Endometrium (tissue), 2 donors: ENCODE measurements at regions not wholly inside any gene's neighbourhood (a gene's known extent, or its start where the extent isn't known, plus 50 kb on each side); places are given as distances from the start of the nearest gene placed in this dataset.

ENCODE experiments used
- FAIRE-seq: peaks from 2 replicates; lab custom pipeline; 2012; peaks lifted over from hg19 to GRCh38; lab: Jason Lieb, UNC
- donor health status: control.
- donor health status: control.

DNA sequence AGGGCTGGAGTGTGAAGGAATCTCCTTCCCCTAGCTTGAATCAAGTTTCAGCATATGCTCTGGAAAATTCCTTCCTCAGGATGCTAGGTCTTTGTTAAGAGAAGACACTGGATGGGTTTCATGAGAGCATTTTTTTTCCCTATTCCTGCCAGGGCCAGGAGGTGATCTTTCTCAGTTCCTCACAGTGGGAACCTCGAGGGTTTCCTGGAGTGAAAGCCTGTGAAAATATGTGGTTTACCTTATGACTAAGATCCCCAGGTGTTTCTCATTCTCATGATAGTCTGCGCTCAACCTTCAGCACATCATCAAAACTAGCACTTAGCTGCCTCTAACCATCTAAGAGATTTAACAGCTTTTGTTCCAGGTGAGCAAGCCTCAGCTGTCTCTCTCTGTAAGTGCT lies 985.3 kb upstream of the FAT3 start:
- no peak for FAIRE-seq

DNA sequence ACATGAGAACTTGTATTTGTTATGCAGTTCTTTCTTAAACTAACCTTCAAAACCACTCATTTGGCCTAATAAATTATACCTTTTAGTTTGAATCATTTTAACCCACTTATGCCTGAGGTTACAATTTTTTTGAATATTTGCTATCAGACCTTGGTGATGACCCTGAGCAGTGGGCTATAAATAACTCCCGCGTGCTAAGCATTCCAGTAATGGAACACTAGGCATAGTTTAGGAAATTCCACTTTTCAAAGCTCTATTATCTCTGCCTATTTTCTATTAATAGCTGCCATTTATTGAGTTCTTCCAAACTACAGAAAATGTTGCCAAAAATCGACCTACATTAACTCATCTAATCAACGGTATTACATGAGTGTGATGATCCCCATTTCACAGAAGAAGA lies 993.4 kb upstream of the FAT3 start:
- FAIRE-seq = no peak

DNA sequence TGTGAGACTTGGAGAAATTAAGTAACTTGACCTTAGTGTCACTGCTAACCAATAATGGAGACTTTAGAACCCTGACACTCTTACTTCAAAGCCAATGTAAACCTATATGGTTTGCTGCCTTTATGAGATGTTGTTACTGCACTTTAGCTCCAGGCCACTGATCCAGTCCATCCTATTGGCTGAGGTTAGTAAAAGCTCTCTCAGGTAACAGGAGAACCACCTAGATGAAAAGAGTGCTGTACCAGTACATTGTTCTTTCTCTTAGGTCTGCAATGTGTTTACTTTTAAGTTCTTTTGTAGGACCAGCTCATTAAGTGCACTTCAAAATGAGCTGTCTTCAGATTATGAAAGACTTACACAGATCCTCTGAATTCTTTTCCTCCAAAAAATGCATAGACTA lies 994.0 kb upstream of the FAT3 start:
- no peak for FAIRE-seq

DNA sequence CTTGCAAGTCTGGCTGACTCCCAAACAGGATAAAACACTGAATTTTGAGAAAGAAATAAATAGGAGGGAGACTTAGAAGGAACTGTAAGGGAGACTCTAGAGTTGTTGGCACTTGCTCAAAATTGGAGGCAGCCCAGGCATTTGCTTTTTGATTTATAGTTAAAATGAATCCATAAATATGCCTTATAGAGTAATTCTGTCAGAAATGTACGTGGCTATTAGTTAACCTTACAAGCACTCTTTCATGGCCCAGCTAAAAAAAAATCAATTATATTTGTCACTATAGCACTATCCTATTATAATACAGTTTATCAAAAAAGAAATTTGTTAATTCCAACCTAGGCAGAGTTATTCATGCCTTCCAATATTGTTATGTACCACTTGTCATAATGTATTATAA lies 1000.0 kb upstream of the CHORDC1 start:
- FAIRE-seq = no peak

DNA sequence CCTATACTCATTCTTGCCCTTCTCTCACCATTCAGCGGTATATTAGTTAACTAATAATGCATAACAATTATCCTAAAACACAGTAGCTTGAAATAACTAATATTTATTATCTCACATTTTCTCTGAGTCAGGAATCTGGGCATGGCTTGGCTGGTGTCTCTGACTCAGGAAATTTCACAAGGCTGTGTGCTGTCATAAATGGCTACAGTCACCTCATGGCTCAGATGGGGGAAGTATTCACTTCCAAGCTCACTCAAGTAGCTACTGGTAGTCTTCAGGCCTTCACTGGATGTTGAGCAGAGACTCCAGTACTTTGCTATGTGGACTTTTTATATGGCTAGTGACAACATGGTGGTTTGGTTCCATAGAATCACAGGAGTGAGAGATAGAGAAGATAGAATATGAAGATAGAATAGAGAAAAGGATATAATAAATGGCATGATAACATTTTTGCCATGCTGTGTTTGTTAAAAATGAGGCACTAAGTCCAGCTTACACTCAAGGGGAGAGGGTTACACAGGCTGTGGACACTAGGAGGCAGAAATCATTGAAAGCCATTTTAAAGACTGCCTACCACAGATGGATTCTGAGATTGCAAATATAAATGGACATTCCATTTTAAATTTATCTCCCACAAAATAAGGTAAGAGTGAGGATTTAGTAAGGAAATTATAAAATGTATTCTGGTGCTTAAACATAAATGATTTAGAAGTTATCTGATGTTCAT lies 997.8 kb upstream of the CHORDC1 start:
- no peak for FAIRE-seq

DNA sequence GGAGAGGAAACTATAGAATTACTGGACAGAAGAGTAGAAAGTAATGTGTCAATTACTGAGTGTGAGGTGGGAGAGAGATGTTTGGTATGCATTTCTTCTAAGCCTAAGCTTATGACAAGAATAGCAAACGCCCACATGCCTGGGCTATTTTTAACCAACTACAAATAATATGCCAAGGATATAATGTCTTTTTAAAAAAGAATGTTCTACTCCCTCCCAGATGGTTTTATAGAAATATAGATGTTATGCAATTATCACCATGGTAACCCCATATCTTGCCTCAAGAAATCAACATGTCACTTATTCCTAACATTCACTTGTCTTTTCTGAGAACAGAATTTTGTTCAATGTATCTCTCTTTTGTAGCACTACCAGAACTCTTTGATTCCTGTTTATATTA lies 996.7 kb upstream of the CHORDC1 start:
- no peak for FAIRE-seq

DNA sequence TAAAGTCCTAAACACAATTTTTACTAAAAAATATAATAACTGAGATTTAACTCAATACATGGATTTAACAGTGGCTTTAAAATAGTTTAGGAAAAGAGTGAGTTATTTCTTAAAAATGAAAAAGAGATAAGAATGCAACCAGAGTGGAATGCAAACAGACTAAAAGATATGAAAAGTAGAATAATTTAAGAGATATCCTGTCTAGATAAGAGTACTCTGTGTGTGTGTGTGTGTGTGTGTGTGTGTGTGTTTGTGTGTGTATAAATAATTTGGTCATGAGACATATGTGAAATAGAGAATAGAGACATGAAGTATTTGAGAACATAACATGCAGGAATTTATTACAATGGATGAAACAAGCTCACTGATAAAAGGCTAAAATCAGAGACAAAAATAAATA lies 986.9 kb upstream of the CHORDC1 start:
- FAIRE-seq = no peak

DNA sequence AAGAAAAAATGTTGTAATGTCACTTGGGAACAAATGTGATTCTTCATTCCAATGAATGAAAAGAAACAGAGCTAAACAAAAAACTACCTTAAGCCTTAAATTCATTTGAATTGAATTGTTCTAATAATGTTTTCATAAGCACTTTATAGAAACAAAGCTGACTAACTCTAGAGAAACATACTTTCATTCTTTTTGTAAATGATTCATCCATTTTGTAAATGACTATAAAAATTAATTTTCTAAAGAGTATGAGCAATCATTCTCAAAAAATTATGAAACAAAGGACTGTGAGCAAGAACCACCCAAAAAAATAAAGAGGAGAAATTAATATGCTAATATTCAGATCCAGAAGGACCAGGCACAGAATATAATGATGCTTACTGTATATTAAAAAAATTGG lies 986.5 kb upstream of the CHORDC1 start:
- no peak for FAIRE-seq

DNA sequence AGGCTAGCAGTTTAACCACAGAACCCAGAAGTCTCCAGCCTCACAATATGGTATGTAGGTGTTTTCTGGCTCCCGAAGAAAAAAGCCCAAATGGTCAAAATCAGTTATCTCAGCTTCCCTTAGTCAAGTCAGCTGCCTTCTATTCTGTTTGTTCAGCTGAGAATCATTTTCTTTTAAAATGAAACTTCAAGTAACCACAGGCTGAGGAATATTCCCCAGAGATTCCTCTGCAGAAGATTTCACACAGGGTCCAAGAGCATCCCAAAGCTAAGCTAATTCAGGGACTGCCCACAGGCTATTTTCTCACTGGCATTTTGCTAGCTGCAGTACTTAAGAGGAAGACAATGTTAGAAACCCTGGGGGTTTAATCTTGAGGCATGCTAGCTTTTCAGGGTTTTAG lies 977.0 kb upstream of the CHORDC1 start:
- no peak for FAIRE-seq

DNA sequence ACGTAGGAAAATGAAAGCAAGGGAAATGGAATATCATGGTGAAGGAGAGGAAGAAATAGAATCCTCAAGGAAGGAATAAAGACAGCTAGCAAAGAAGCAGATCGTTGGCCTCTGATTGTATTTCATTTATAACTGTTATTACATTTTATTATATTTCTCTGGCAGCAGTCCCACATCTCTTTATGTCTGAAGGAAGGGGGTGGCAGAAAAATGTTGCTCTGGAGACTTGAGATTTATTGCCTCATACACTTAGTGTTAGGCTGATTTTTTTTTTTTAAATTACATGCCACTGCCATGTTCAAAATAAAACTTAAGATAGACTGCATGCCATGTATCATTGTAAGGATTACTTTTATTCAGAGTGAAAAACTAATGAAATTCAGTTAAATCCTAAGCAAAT lies 971.7 kb upstream of the CHORDC1 start:
- FAIRE-seq = no peak

DNA sequence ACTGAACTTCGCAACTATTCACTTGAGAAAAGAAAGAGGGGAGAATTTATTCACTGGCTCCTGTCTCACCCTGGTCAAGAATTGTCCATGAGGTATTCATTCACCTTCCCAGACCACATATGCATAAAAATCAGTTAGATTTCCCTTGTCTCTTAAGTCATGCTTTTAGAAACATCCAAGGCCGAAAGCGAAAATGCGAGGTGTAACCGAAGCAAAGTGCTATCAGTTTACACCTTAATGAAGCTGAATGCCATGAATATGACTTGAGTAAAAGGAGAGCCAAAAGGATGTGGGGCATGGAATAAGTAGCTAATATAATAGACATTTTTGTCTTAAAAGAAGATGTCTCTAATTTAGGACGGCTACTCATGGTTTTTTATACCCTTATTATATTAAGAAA lies 965.6 kb upstream of the CHORDC1 start:
- FAIRE-seq = no peak

DNA sequence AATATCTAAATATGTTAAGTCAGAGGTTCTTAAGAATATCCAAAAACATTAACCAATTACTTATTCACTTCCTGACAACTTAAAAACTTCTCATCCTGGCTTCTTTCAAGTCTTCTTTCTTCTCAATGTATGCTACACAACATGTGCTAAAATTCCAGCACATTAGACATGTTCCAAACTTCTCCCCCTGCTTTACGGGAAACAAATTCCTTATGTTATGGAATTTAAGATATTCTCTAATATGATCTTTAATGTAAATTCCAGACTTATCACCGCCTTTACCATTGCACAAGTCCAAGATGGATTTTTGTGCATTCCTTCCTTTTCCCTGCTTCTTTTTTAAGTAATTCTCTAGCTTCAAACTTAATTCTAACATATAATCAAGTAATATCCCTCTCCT lies 964.5 kb upstream of the CHORDC1 start:
- no peak for FAIRE-seq

DNA sequence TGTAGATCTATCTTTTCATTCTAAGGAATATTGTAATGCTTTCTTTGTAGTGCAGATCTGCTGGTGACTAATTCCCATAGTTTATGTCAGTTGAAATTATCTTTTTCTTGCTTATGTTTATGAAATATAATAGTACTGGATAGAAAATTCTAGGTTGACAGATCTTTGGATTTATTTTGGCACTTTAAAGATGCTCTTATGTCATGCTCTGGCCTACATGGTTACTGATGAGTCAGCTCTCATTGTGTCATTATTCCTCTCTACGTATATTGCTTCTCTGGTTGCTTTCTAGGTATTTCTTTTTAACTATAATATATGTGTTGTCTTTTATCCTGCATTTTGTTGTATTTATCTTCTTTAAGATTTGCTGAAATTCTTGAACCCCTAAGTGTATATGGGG lies 955.5 kb upstream of the CHORDC1 start:
- FAIRE-seq = no peak

DNA sequence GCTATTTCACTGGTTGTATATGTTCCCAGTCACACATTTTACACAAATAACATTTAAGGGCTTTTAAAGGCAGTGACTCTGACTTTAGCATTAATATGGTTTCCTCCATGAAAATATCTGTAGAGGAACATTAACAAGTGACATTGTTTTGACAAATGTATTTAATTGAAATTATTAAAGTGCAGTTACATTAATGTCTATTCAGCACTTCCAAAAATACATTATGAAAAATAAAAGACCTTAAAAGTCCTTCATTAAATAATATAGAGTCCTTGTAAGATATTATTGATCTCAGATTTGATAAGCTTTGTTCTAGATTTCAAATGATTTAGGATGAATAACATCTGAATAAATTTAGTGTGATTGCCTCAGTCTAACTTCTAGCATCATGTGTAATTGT lies 951.9 kb upstream of the CHORDC1 start:
- FAIRE-seq = no peak

DNA sequence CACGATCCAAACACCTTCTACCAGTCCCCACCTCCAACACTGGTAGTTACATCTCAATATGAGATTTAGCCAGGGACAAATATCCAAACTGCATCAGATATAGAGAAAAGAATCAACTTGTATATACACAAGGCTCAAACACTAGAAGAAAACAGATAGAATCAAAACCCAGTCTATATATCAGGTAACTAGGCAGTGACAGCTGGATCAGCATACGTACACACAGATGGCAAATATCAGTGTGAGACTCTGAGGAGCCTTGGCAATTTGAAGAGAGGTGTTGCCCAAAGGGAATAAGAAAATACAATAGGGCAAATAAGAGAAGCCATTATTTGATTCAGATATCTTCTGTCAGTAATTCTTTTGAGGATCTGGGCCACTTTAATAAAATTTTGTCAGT lies 951.3 kb upstream of the CHORDC1 start:
- no peak for FAIRE-seq

DNA sequence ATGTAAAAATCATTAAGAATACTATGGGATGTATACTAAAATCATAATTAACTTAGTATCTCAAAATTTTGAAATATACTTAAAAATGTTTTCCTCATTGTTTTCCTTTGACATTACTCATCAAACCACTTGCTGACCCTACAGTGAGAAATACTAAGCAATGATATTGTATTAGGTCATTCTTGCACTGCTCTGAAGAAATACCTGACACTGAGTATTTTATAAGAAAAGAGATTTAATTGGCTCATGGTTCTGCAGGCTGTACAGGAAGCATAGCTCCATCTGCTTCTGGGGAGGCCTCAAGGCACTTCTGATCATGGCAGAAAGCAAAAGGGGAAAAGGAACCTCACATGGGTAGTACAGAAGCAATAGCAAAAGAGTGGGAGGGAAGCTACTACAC lies 950.9 kb upstream of the CHORDC1 start:
- no peak for FAIRE-seq

DNA sequence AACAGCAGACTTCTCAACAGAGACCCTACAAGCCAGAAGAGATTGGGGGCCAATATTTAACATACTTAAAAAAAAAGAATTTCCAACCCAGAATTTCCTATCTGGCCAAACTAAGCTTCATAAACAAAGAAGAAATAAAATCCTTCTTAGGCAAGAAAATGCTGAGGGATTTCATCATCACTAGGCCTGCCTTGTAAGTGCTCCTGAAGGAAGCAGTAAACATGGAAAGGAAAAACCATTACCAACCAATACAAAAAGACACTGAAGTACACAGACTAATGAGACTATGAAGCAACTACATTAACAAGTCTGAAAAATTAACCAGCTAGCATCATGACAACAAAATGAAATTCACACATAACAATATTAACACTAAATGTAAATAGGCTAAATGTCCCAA lies 947.9 kb upstream of the CHORDC1 start:
- FAIRE-seq = no peak

DNA sequence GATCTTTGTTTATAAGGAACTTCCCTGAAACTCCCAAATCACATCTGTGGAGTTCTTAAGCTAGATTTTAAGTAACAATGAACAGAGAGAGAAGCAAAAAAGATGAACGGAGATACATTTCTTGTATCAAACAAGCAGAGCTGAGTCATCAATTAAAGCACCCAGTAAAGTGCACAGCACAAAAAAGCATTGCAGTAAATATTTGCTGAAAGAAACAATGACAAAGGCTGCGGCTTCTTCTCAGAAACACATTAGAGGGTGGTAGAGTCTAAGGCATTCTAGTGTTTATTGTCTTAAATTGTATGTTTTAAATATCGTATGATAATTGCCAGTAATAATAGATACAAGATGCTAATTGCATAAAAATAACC lies 941.6 kb upstream of the CHORDC1 start:
- FAIRE-seq = no peak

DNA sequence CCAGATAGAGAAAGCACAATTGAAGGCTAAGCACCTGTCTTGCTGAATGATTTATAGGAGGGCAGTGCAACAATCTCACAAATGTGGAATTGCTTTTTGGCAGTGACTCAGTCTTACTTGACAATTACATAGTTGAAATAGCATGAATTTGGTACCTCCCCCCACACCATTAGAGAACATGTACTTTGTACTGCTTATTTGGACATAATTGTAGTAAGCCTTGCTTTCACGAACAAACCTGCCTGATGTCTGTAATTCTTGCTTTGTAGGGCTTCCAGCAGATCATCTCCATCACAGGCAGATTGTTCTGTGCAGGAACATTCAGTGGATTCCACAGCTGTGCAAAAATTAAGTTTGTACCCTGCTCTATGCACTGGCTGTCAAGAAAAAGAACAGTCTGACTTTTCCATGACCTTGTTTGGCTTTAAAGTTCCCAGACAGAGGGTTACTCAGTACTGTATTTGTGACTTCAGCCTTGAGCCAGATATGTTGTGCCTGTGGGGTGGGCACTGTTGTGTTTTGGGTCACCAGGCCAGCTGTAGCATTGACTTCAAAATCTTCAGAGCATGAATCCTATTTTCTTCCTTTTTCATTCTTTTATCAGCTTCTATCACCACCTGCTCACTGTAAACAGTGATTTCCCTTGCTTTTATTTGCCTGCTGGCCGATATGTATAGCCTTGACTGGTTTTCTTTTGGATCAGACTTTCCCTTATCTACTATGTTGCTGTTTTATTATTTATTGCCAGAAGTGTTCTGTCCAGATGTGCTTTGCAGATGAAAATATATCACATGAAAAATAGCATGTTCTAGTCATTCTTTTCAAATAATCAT lies 941.0 kb upstream of the CHORDC1 start:
- no peak for FAIRE-seq

DNA sequence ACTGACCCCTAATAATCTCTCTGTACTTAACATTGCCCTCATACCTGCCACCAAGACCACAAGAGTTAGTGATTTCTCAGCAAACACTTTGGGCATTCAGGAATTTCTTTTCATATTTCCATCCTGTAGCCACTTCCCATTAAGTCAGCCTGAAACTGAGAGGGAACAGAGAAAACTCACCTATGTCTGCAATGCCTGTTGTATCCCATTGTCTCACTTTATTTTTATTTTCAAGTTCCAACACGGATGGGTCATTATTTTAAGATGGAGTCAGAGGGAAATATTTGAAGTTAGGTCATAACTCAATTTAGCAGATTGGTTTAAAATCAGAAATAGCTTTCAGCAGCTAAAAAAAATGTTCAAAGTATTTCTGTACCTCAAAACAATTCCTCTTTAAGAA lies 937.8 kb upstream of the CHORDC1 start:
- no peak for FAIRE-seq

DNA sequence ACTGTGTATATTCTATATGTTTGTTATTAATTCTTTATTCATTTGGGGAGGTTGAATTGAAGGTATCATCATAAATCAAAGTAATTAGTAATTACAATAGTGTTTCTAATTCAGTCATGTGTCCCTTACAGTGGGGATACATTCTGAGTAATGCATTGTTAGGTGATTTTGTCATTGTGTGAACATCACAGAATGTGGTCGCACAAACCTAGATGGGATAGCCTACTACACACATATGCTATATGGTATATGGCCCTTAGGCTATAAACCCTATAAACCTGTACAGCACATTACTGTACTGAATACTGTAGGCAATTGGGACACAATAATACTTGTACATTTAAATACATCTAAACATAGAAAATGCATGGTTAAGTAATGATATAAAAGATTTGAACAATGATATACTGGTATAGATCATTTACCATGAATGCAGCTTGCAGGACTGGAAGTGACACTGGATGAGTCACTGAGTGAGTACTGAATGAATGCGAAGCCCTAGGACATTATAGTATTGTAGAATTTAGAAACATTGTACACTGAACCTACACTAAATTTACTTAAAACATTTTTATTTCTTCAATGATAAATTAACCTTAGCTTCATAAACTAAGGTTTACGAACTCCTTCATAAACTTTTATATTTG lies 936.2 kb upstream of the CHORDC1 start:
- FAIRE-seq = no peak

DNA sequence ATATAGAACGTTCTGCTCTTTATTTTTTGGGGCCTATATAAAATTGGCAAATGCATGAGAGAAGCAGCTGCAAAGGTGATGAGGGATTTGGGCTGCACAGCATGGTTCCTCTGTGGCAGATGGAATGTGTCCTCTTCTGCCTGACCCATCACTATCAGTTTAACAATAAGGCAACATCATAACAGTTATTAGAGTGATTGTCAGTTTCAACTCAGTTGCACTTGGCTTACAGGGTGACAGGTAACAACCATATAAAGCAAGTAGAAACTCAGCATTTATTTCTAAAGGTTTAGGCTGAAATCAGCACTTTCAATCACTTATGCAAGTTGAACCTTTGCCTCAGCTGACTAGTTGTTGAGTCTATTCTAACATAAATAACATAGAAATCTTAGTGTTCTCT lies 935.4 kb upstream of the CHORDC1 start:
- no peak for FAIRE-seq

DNA sequence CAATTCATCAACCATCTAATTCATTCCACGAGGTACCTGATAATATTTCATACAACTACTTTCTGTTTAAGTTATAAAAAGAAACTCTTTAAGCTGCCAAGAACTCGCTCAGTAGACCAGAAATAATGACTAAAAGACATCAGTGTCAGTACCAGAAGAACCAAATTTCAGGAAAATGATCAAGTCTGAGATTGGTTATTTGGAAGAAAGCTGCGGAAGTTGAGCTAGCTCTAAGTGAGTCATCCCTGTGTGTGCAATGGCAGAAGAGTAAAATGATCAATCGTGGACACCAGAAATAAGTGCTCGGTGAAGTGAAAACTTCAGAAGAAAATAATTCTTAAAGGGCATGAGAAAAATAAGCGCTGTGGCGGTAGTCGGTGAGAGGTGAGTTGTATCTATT lies 933.2 kb upstream of the CHORDC1 start:
- FAIRE-seq = no peak

DNA sequence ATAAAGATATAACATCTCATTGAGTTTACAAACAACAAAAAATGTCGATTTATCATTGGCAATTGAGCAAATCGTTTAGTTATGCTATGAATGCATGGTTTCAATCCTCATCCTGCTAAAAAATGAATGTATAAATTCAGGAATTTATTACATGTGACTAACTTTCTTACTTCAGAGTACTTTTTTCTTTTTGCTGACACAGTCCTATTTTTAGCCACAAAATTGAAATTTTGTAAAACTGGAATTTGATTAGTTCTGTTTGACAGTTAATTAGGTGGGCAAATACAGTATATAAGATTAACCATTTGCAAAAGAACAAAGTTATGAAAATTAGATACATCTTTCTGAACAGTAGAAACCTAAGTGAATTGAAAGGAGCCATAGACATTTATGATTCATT lies 925.0 kb upstream of the CHORDC1 start:
- FAIRE-seq = no peak
